ENCODE measurements at regions not wholly inside any gene's neighbourhood (a gene's known extent, or its start where the extent isn't known, plus 50 kb on each side); places are given as distances from the start of the nearest gene placed in this dataset.

GRCh38 chr11:92882828-92883611, 86.4 kb upstream of the MTNR1B start:
- DNase-seq = no peak

DNA sequence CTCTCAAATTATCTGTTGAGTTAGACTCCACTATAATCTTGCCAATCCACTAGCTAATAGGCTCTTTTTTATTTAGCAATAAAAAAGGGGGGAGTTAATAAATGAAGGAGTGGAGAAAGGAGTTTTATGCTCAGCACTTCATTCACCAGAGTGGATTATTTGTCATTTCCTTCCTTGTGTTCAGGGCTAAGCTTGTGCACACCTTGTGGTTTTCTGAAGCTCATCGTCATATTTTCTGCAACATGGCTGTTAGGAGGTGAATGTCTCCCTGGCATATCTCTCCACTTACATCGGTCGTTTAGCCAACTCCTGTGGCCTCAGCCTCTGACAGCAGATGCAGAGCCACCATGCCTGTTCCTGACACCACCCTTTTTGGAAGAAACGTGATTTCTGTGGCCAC, 83.9 kb upstream of the MTNR1B start:
- DNase-seq = no peak

GRCh38 chr11:92886243-92886905, 83.1 kb upstream of the MTNR1B start:
- DNase-seq = peak; percentile 35 to 81

GRCh38 chr11:92888696-92889095, 80.8 kb upstream of the MTNR1B start:
- DNase-seq = no peak

- DNase-seq = no peak
Measured at GRCh38 chr11:92890846-92891245, 78.6 kb upstream of the MTNR1B start.

- DNase-seq = no peak
Measured at GRCh38 chr11:92892802-92893684, 76.4 kb upstream of the MTNR1B start.

GRCh38 chr11:92894197-92894596, 75.3 kb upstream of the MTNR1B start:
- no peak for DNase-seq

GRCh38 chr11:92897487-92897886, 72.0 kb upstream of the MTNR1B start:
- no peak for DNase-seq

- DNase-seq = no peak
Measured at GRCh38 chr11:92902417-92902816, 67.0 kb upstream of the MTNR1B start.

GRCh38 chr11:92907671-92908070, 61.8 kb upstream of the MTNR1B start:
- no peak for DNase-seq

DNA sequence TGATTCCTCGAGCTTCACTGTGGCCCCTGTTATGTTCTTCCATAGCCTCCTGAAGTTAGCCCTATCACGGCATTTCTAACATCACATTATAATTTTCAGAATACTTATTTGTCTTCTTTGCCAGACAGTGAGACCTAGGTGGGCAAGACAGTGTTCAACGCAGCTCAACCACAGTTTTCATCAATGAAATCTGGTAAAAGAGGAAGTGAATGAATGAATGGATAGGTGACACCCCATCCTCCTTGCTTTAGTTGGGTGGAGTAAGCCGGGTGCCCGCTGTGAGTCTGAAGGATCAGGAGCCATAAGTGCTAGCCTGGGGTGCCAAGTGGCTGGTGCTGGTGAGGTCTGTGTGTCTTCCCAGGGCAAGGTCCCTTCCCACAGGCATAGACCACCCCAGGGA, 60.2 kb upstream of the MTNR1B start:
- no peak for DNase-seq

DNA sequence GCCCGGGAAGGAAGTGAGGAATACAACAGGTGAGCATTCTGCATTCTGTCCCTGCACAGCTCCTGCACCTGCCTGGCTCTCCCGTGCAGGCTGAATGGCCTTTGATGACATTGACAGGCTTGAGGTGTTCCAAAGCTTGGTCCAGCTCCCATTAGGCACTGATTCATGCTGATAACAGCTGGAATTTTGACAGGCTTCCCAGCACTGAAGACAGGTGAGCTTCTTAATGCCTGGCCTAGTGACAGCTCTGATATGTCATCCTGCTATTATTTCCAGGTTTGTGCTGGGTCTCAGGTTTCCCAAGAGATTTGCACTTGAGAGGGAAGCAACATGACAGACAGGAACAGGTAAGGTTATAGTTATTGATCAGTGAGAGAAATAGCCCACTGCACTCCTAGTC, 58.0 kb upstream of the MTNR1B start:
- no peak for DNase-seq

DNA sequence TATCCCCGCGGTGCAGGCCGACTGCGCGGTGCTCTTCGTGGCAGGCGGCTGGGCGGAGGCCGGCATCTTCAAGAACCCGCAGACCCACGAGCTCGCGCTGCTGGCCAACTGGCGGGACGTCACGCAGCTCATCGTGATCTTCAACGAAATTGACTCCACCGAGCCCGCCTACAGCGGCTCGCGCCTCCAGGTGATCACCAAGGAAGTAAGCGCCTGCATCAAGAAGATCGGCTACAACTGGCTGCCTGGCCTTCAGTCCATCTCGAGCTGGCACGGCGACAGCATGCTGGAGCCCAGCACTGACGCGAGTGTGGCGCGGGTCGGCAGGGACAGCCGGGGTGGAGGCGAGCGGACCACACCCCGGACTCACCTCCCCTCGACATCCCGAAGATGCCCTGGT, 53.9 kb upstream of the MTNR1B start:
- no peak for DNase-seq

DNA sequence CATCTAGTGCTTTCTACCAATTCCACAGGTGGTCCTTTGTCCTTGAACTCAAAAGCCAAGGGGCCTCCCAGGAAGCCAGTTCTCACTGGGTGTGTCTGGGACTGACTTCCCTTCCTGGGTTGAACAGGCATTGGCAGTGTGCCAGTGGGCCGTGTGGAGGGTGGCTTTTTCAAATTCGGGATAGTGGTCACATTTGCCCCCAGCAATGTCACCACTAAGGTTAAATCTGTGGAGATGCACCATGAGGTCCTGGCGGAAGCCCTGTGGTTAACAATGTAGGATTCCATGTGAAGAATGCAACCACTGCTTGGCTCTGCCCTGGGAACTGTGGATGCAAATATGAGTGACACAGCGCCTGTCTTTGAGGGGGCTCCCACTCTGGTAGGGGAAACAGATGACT, 53.2 kb upstream of the MTNR1B start:
- DNase-seq = no peak

DNA sequence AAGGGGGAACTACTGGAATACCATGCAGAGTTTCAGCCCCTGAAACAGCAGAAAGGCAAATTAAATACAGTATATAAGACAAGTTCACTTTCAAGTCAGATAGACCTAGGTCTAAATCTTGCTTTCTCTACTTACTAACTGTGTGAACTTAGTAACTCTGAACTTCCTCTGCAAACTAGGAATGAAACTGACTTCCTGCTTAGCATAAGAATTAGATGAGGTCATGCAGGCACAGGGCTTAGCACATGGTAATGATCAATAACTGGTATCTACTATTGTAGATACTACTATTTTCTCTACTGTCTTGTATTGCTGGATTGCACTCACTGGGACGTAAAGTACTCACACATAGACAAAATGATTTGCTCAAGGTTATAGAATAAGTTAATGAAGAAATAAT, 51.5 kb upstream of the MTNR1B start:
- no peak for DNase-seq

DNA sequence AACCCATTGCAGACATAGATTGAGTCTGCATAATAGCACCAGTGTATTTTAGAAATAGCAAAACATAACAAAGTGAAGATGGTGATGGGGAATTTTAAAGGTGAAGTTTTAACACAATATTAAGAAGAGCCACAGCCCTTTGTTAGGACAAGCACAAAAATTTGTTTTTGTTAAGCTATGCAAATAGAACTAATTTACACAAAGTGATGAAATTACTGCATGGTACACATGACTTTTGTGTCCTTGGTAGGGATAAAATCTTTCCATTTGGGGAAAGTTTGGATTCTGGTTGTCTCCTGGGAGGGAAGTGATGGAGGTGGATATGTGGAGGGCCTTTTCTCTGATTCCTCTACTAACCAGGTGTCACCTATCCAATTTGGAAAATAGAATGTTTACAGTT, 50.4 kb upstream of the MTNR1B start:
- DNase-seq = no peak

All from NCI-H524 (cell line).